ENCODE measurements at regions not wholly inside any gene's neighbourhood (a gene's known extent, or its start where the extent isn't known, plus 50 kb on each side); places are given as distances from the start of the nearest gene placed in this dataset.

DNA sequence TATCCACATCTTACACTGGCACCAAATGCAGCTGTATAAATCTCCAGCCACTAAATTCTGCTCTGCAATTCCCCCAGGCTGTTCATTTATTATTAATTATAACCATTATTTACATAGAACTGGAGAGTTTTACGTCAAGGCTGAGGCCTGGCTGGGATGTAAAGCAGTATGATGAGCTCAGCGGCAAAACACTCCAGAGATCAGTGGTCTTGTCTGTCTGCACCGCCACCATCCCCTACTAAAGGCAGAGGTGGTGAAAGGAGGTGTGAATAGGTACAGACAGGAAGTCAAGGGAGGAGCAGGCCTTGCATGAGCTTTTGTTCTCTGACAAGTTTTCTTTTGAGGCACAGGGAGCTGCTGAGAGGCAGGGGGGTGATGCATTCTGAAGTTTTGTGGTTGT is 159.9 kb upstream of the PCSK2 start:
- TF ChIP-seq CTCF (IDR thresholded peaks at IDR 0.05; ENCODE audit: borderline replicate concordance, extremely low read depth, low read length, poor library complexity, severe bottlenecking) (no peak), EZH2 (IDR thresholded peaks at IDR 0.05; ENCODE audit: borderline replicate concordance, low read depth, low read length, severe bottlenecking) (no peak)

Data from DND-41 (cell line).